ENCODE measurements at regions not wholly inside any gene's neighbourhood (a gene's known extent, or its start where the extent isn't known, plus 50 kb on each side); places are given as distances from the start of the nearest gene placed in this dataset.

- DNase-seq, result no peak
Observed at GRCh38 chr3:105923140-105923539, 54.3 kb upstream of the CBLB start.

GRCh38 chr3:105927741-105928140, 58.9 kb upstream of the CBLB start:
- no peak for DNase-seq

- DNase-seq, result no peak
Observed at GRCh38 chr3:105930733-105931132, 61.9 kb upstream of the CBLB start.

- DNase-seq, result no peak
Observed at GRCh38 chr3:105931500-105931899, 62.7 kb upstream of the CBLB start.

- no peak for DNase-seq
Observed at GRCh38 chr3:105933871-105934270, 65.1 kb upstream of the CBLB start.

GRCh38 chr3:105938101-105938500, 69.3 kb upstream of the CBLB start:
- peak in 4 of 56 donors; percentile 4 to 6 (median 4) for DNase-seq

GRCh38 chr3:105938806-105939205, 70.0 kb upstream of the CBLB start:
- DNase-seq, result no peak

- no peak for DNase-seq
Observed at GRCh38 chr3:105944276-105944675, 75.5 kb upstream of the CBLB start.

GRCh38 chr3:105944721-105945120, 75.9 kb upstream of the CBLB start:
- no peak for DNase-seq

GRCh38 chr3:105948101-105948500, 79.3 kb upstream of the CBLB start:
- DNase-seq, result no peak

- DNase-seq, result no peak
Observed at GRCh38 chr3:105950881-105951600, 82.2 kb upstream of the CBLB start.

GRCh38 chr3:105953831-105954230, 85.0 kb upstream of the CBLB start:
- DNase-seq, result no peak

- no peak for DNase-seq
Observed at GRCh38 chr3:105956306-105956705, 87.5 kb upstream of the CBLB start.

- no peak for DNase-seq
Observed at GRCh38 chr3:105957722-105958121, 88.9 kb upstream of the CBLB start.

GRCh38 chr3:105958237-105959000, 89.6 kb upstream of the CBLB start:
- DNase-seq, result no peak

GRCh38 chr3:105959851-105960250, 91.0 kb upstream of the CBLB start:
- DNase-seq, result no peak

GRCh38 chr3:105960381-105960780, 91.6 kb upstream of the CBLB start:
- no peak for DNase-seq

GRCh38 chr3:105963161-105963560, 94.3 kb upstream of the CBLB start:
- no peak for DNase-seq

- DNase-seq, result no peak
Observed at GRCh38 chr3:105965384-105965783, 96.6 kb upstream of the CBLB start.

- no peak for DNase-seq
Observed at GRCh38 chr3:105967117-105967516, 98.3 kb upstream of the CBLB start.

GRCh38 chr3:105970283-105970682, 101.5 kb upstream of the CBLB start:
- DNase-seq, result no peak

GRCh38 chr3:105972069-105972468, 103.3 kb upstream of the CBLB start:
- DNase-seq, result no peak

GRCh38 chr3:105974381-105974780, 105.6 kb upstream of the CBLB start:
- DNase-seq, result no peak

Measured in amygdala (tissue), 56 donors.